Ovary (tissue), 3 donors: ENCODE measurements at regions not wholly inside any gene's neighbourhood (a gene's known extent, or its start where the extent isn't known, plus 50 kb on each side); places are given as distances from the start of the nearest gene placed in this dataset.

Source experiments
- EP300 ChIP-seq: sonication (generic); formaldehyde crosslinking; IDR thresholded peaks from one replicate; pipeline ENCODE4 v1.6.1; 2017; ENCODE audit warnings: antibody characterized with exemption
- POLR2A ChIP-seq: fragments of 450-650 bp; IDR thresholded peaks from one replicate; pipeline ENCODE4 v1.6.1; 2017; ENCODE audit warnings: antibody characterized with exemption, mild to moderate bottlenecking, moderate library complexity
- TF ChIP-seq, protein P1 (sequence below), 3 donors: fragments of 450-650 bp in 2 of 3; fragments of 200-600 bp in 1 of 3; IDR thresholded peaks; one replicate each; pipeline versions ENCODE4 v1.5.1 to v1.8.0; 2016 to 2022; ENCODE audit warnings: antibody characterized with exemption in 3 of 3, mild to moderate bottlenecking in 1 of 3
- donor health status: DM: no; HTN: no; CAD: no.

GRCh38 chr2:117703858-117704257, 110.6 kb upstream of the DDX18 start:
- TF ChIP-seq, protein P1, sequence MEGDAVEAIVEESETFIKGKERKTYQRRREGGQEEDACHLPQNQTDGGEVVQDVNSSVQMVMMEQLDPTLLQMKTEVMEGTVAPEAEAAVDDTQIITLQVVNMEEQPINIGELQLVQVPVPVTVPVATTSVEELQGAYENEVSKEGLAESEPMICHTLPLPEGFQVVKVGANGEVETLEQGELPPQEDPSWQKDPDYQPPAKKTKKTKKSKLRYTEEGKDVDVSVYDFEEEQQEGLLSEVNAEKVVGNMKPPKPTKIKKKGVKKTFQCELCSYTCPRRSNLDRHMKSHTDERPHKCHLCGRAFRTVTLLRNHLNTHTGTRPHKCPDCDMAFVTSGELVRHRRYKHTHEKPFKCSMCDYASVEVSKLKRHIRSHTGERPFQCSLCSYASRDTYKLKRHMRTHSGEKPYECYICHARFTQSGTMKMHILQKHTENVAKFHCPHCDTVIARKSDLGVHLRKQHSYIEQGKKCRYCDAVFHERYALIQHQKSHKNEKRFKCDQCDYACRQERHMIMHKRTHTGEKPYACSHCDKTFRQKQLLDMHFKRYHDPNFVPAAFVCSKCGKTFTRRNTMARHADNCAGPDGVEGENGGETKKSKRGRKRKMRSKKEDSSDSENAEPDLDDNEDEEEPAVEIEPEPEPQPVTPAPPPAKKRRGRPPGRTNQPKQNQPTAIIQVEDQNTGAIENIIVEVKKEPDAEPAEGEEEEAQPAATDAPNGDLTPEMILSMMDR (IDR thresholded peaks at IDR 0.05) = no peak
- no peak for TF ChIP-seq POLR2A
- TF ChIP-seq EP300 = no peak
